Effector CD4-positive, alpha-beta T cell (primary cell): ENCODE measurements at regions not wholly inside any gene's neighbourhood (a gene's known extent, or its start where the extent isn't known, plus 50 kb on each side); places are given as distances from the start of the nearest gene placed in this dataset.
"Not testable (repeated sequence)": the region's sequence is repeated elsewhere in the genome, so short reads cannot be mapped to it uniquely, and the experiment has no call there.

Experiments
- DNase-seq: peaks from one replicate; pipeline ENCODE4 v3.0.0-alpha.2; 2020

GRCh38 chr2:160584972-160585494, 91.4 kb upstream of the RBMS1 start:
- DNase-seq = no peak

GRCh38 chr2:160590664-160591063, 97.1 kb upstream of the RBMS1 start:
- DNase-seq = no peak

GRCh38 chr2:160592401-160592800, 98.8 kb upstream of the RBMS1 start:
- DNase-seq = no peak

GRCh38 chr2:160592993-160593392, 99.4 kb upstream of the RBMS1 start:
- no peak for DNase-seq

GRCh38 chr2:160596441-160596840, 102.8 kb upstream of the RBMS1 start:
- DNase-seq = no peak

- not testable (repeated sequence) for DNase-seq
Measured at GRCh38 chr2:160600437-160600836, 106.8 kb upstream of the RBMS1 start.

GRCh38 chr2:160602073-160602472, 108.5 kb upstream of the RBMS1 start:
- no peak for DNase-seq

- DNase-seq = no peak
Measured at GRCh38 chr2:160603771-160604510, 110.3 kb upstream of the RBMS1 start.

- DNase-seq = no peak
Measured at GRCh38 chr2:160606341-160606740, 112.7 kb upstream of the RBMS1 start.

GRCh38 chr2:160608599-160608998, 115.0 kb upstream of the RBMS1 start:
- DNase-seq = no peak

GRCh38 chr2:160609346-160609745, 115.7 kb upstream of the RBMS1 start:
- no peak for DNase-seq

- no peak for DNase-seq
Measured at GRCh38 chr2:160610041-160610440, 116.4 kb upstream of the RBMS1 start.

GRCh38 chr2:160612266-160612856, 118.8 kb upstream of the RBMS1 start:
- no peak for DNase-seq

- DNase-seq = no peak
Measured at GRCh38 chr2:160613466-160614153, 120.0 kb upstream of the RBMS1 start.

GRCh38 chr2:160614391-160614790, 120.8 kb upstream of the RBMS1 start:
- DNase-seq = no peak

- DNase-seq = no peak
Measured at GRCh38 chr2:160615706-160616105, 122.1 kb upstream of the RBMS1 start.

- DNase-seq = no peak
Measured at GRCh38 chr2:160616149-160616548, 122.5 kb upstream of the RBMS1 start.

- DNase-seq = no peak
Measured at GRCh38 chr2:160621748-160622147, 128.1 kb upstream of the RBMS1 start.

- not testable (repeated sequence) for DNase-seq
Measured at GRCh38 chr2:160628020-160628637, 134.5 kb upstream of the RBMS1 start.

GRCh38 chr2:160628811-160629210, 135.2 kb upstream of the RBMS1 start:
- DNase-seq = no peak

GRCh38 chr2:160630801-160631590, 137.4 kb upstream of the RBMS1 start:
- no peak for DNase-seq
